ENCODE measurements at regions not wholly inside any gene's neighbourhood (a gene's known extent, or its start where the extent isn't known, plus 50 kb on each side); places are given as distances from the start of the nearest gene placed in this dataset.

GRCh38 chr17:72379516-72379915 is 258.7 kb downstream of the SOX9 start:
- ATAC-seq (no peak), DNase-seq (ENCODE audit: low spot score) (no peak)
- Histone ChIP-seq H3K4me1 (ENCODE audit: insufficient read depth) (peaks cover 30% of the 10 kb centered on the region), H3K9me2 (ENCODE audit: insufficient read depth) (no peaks in the 10 kb centered on the region; the same call in 1 of the 2 replicates), H3K79me2 (replicated peaks; ENCODE audit: insufficient read depth) (no peaks in the 10 kb centered on the region), H2AFZ (peak overlapping the region; percentile 52; the same call in 1 of the 2 replicates), H3F3A (replicated peaks; ENCODE audit: low read depth) (0 out of 2 replicates have a peak, but pooled peaks cover 4% of the 10 kb centered on the region), H3K4me2 (no peak overlapping the region), H3K4me3 (no peak overlapping the region), H3K27me3 (ENCODE audit: insufficient read depth) (no peaks in the 10 kb centered on the region), H4K20me1 (replicated peaks; ENCODE audit: insufficient read depth) (no peaks in the 10 kb centered on the region), H3K36me3 (ENCODE audit: insufficient read depth) (no peaks in the 10 kb centered on the region), H3K27ac (ENCODE audit: low read depth) (no peak overlapping the region)
- no peak for TF ChIP-seq ZNF331 (CRISPR knock-in tag; IDR thresholded peaks at IDR 0.05; ENCODE audit: low read depth)
- TF ChIP-seq ZNF462 (CRISPR knock-in tag; IDR thresholded peaks at IDR 0.05): no peak
- TF ChIP-seq EZH2phosphoT487 (IDR thresholded peaks at IDR 0.05; ENCODE audit: unreplicated experiment): no peak
- no peak for TF ChIP-seq STAT1 (IDR thresholded peaks at IDR 0.05; ENCODE audit: unreplicated experiment)
- no peak for TF ChIP-seq ZNF114 (CRISPR knock-in tag; IDR thresholded peaks at IDR 0.05)
- no peak for TF ChIP-seq JUNB (IDR thresholded peaks at IDR 0.05; ENCODE audit: unreplicated experiment)
- no peak for TF ChIP-seq POLR2AphosphoS5 (IDR thresholded peaks at IDR 0.05; ENCODE audit: low read depth)
- no peak for TF ChIP-seq CTCF (conservative IDR thresholded peaks at IDR 0.05; ENCODE audit: low read depth in 2 of 2)
- TF ChIP-seq NANOG (IDR thresholded peaks at IDR 0.05; ENCODE audit: borderline replicate concordance): no peak
- Mint-ChIP-seq H3K27me3 (ENCODE audit: insufficient read depth, low read depth, poor library complexity) (peaks cover 5% of the 10 kb centered on the region), H3K9me3 (no peaks in the 10 kb centered on the region; the same call in 1 of the 3 replicates), H3K4me3 (no peak overlapping the region; the same call in 2 of the 3 replicates), H3K36me3 (ENCODE audit: low read depth) (no peaks in the 10 kb centered on the region), H3K27ac (no peak overlapping the region), H3K4me1 (peaks cover 43% of the 10 kb centered on the region)

All from GM23338 (cell line).